ENCODE measurements at regions not wholly inside any gene's neighbourhood (a gene's known extent, or its start where the extent isn't known, plus 50 kb on each side); places are given as distances from the start of the nearest gene placed in this dataset.
"Not testable (repeated sequence)": the region's sequence is repeated elsewhere in the genome, so short reads cannot be mapped to it uniquely, and the experiment has no call there.

DNA sequence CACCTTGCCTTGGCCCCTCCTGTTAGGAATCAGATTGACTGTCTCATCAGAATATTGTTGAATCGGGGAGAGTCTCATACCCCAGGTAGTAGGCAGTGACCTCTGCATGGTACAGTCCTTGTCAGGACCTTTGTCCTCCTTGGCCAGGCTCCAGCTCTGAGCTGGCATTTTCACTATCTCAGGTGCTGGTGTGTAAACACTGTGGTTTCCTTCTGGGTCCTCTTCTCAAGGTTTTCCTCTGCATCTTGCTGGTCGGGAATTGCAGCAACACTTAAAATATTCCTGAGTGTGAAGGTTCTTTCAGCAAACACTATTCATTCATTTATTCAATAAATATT, 69.7 kb upstream of the TAMM41 start:
- TF ChIP-seq, protein P1, sequence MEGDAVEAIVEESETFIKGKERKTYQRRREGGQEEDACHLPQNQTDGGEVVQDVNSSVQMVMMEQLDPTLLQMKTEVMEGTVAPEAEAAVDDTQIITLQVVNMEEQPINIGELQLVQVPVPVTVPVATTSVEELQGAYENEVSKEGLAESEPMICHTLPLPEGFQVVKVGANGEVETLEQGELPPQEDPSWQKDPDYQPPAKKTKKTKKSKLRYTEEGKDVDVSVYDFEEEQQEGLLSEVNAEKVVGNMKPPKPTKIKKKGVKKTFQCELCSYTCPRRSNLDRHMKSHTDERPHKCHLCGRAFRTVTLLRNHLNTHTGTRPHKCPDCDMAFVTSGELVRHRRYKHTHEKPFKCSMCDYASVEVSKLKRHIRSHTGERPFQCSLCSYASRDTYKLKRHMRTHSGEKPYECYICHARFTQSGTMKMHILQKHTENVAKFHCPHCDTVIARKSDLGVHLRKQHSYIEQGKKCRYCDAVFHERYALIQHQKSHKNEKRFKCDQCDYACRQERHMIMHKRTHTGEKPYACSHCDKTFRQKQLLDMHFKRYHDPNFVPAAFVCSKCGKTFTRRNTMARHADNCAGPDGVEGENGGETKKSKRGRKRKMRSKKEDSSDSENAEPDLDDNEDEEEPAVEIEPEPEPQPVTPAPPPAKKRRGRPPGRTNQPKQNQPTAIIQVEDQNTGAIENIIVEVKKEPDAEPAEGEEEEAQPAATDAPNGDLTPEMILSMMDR (conservative IDR thresholded peaks at IDR 0.05 in 1 of 2, IDR thresholded peaks at IDR 0.05 in 1 of 2; ENCODE audit: low read depth in 1 of 2, low read length in 2 of 2), result not testable (repeated sequence)
- TF ChIP-seq EZH2 (IDR thresholded peaks at IDR 0.05; ENCODE audit: low read length, missing control alignments), result not testable (repeated sequence)

Data from fibroblast of lung (primary cell).